ENCODE measurements at regions not wholly inside any gene's neighbourhood (a gene's known extent, or its start where the extent isn't known, plus 50 kb on each side); places are given as distances from the start of the nearest gene placed in this dataset.

DNA sequence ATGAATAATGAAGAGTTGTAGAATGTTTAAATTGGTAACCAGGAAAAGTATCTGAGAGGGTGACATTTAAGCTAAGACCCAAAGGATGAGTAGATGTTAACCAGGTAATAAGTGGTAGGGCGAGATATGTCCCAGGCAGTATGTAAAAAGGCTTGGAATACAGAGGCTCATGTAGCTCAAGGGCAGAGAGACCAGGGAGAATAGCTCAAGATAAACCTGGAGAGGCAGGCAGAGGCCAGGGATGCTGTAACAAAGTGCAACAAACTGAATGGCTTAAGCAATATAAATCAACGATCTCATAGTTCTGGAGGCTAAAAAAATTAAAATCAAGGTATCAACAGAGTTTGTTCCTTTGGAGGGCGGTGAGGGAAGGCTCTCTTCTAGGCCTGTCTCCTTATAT, 660.8 kb downstream of the KLHL13 start:
- no CpG with 5 or more reads among the region's 3 CpGs for WGBS (ENCODE audit: extremely low coverage, insufficient read length, low lambda C conversion rate)
- Histone ChIP-seq H3K4ac (ENCODE audit: low read depth, low read length) (no peak overlapping the region), H3K27ac (ENCODE audit: insufficient read length, low read depth, low read length) (no peak overlapping the region), H3K56ac (ENCODE audit: insufficient read length, low read depth, low read length) (no peak overlapping the region), H3K4me2 (ENCODE audit: insufficient read depth, insufficient read length, low read length) (no peak overlapping the region), H2AK5ac (ENCODE audit: insufficient read length, low read length) (no peak overlapping the region), H4K8ac (replicated peaks; ENCODE audit: insufficient read length, low read depth, low read length) (no peak overlapping the region), H2BK12ac (ENCODE audit: insufficient read length, low read depth, low read length) (no peak overlapping the region), H3K4me1 (ENCODE audit: insufficient read depth, low read length) (no peaks in the 10 kb centered on the region), H3K9ac (ENCODE audit: extremely low read depth, insufficient read length, low read length) (no peak overlapping the region), H4K5ac (ENCODE audit: insufficient read length, low read depth, low read length) (no peak overlapping the region), H2BK120ac (ENCODE audit: low read depth, low read length, poor library complexity, severe bottlenecking) (no peak overlapping the region), H2BK20ac (ENCODE audit: low read depth, low read length, poor library complexity, severe bottlenecking) (no peak overlapping the region), H2BK5ac (ENCODE audit: insufficient read length, low read length) (no peak overlapping the region), H3K9me3 (ENCODE audit: control insufficient read depth, low read depth, low read length) (no peaks in the 10 kb centered on the region), H3K14ac (ENCODE audit: insufficient read depth, low read length) (no peak overlapping the region), H3K23me2 (ENCODE audit: insufficient read length, low read depth, low read length, poor library complexity, severe bottlenecking) (no peaks in the 10 kb centered on the region), H3K79me2 (ENCODE audit: insufficient read depth, low read length) (no peaks in the 10 kb centered on the region), H3K18ac (ENCODE audit: insufficient read length, low read depth, low read length) (no peak overlapping the region), H2BK15ac (ENCODE audit: low read depth, low read length) (no peak overlapping the region), H3T11ph (ENCODE audit: low read length) (no peak overlapping the region), H4K91ac (ENCODE audit: insufficient read length, low read depth, low read length) (no peak overlapping the region), H2AFZ (ENCODE audit: low read length) (no peak overlapping the region), H3K23ac (ENCODE audit: insufficient read length, low read depth, low read length) (no peak overlapping the region), H3K79me1 (ENCODE audit: insufficient read depth, low read depth, low read length, poor library complexity, severe bottlenecking) (no peaks in the 10 kb centered on the region), H4K20me1 (ENCODE audit: control insufficient read depth, insufficient read depth, insufficient read length) (no peaks in the 10 kb centered on the region), H3K27me3 (ENCODE audit: insufficient read depth, low read length) (no peaks in the 10 kb centered on the region)
- TF ChIP-seq, protein P1, sequence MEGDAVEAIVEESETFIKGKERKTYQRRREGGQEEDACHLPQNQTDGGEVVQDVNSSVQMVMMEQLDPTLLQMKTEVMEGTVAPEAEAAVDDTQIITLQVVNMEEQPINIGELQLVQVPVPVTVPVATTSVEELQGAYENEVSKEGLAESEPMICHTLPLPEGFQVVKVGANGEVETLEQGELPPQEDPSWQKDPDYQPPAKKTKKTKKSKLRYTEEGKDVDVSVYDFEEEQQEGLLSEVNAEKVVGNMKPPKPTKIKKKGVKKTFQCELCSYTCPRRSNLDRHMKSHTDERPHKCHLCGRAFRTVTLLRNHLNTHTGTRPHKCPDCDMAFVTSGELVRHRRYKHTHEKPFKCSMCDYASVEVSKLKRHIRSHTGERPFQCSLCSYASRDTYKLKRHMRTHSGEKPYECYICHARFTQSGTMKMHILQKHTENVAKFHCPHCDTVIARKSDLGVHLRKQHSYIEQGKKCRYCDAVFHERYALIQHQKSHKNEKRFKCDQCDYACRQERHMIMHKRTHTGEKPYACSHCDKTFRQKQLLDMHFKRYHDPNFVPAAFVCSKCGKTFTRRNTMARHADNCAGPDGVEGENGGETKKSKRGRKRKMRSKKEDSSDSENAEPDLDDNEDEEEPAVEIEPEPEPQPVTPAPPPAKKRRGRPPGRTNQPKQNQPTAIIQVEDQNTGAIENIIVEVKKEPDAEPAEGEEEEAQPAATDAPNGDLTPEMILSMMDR (conservative IDR thresholded peaks at IDR 0.05) = no peak
- no peak overlapping the region for H3K27ac Mint-ChIP-seq
- H3K36me3 Mint-ChIP-seq (ENCODE audit: insufficient read depth in 1 of 3, low read depth in 3 of 3) = no peaks in the 10 kb centered on the region
- no peaks in the 10 kb centered on the region for H3K4me1 Mint-ChIP-seq
- H3K27me3 Mint-ChIP-seq (ENCODE audit: low read depth) = no peaks in the 10 kb centered on the region
- no peaks in the 10 kb centered on the region for H3K9me3 Mint-ChIP-seq
- DNase-seq = no peak
- no peak overlapping the region for H3K4me3 Mint-ChIP-seq
